Fibroblast of lung (primary cell): ENCODE measurements at regions not wholly inside any gene's neighbourhood (a gene's known extent, or its start where the extent isn't known, plus 50 kb on each side); places are given as distances from the start of the nearest gene placed in this dataset.

Experiments used
- EZH2 ChIP-seq: IDR thresholded peaks from 2 replicates; pipeline ENCODE4 v1.5.1; 2012; ENCODE audit warnings: low read length, control low read depth, mild to moderate bottlenecking; ENCODE audit errors: missing control alignments
- TF ChIP-seq, protein P1 (sequence below), 2 donors: IDR thresholded peaks in 1 of 2; conservative IDR thresholded peaks in 1 of 2; 1 replicate in 1 of 2; 2 replicates in 1 of 2; pipeline ENCODE4 v1.5.1; 2011 to 2012; ENCODE audit warnings: low read length in 2 of 2, control low read depth in 1 of 2, inconsistent platforms in 1 of 2, low read depth in 1 of 2, mild to moderate bottlenecking in 1 of 2

DNA sequence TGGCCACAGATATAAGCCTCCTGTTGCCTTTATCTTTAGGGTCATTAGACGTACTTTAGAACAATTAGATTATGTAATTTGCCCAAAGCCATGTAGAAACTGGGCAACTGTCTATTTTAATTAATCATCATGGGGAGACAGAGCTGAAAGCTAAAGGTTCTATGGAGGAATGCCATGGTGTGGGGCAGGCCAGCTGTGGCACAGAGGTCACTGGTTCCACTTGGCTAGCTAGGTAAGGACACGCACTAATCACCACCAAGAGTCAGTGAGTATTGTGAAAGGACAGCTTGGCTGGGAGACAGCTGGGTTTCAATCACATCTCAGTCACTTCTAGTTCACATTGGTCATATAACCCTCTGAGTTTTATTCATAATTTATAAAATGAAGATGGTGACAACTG is 81.7 kb downstream of the HMHB1 start:
- TF ChIP-seq, protein P1, sequence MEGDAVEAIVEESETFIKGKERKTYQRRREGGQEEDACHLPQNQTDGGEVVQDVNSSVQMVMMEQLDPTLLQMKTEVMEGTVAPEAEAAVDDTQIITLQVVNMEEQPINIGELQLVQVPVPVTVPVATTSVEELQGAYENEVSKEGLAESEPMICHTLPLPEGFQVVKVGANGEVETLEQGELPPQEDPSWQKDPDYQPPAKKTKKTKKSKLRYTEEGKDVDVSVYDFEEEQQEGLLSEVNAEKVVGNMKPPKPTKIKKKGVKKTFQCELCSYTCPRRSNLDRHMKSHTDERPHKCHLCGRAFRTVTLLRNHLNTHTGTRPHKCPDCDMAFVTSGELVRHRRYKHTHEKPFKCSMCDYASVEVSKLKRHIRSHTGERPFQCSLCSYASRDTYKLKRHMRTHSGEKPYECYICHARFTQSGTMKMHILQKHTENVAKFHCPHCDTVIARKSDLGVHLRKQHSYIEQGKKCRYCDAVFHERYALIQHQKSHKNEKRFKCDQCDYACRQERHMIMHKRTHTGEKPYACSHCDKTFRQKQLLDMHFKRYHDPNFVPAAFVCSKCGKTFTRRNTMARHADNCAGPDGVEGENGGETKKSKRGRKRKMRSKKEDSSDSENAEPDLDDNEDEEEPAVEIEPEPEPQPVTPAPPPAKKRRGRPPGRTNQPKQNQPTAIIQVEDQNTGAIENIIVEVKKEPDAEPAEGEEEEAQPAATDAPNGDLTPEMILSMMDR (conservative IDR thresholded peaks at IDR 0.05 in 1 of 2, IDR thresholded peaks at IDR 0.05 in 1 of 2; ENCODE audit: low read depth in 1 of 2, low read length in 2 of 2), result no peak
- TF ChIP-seq EZH2, result no peak
